ENCODE measurements at regions not wholly inside any gene's neighbourhood (a gene's known extent, or its start where the extent isn't known, plus 50 kb on each side); places are given as distances from the start of the nearest gene placed in this dataset.

DNA sequence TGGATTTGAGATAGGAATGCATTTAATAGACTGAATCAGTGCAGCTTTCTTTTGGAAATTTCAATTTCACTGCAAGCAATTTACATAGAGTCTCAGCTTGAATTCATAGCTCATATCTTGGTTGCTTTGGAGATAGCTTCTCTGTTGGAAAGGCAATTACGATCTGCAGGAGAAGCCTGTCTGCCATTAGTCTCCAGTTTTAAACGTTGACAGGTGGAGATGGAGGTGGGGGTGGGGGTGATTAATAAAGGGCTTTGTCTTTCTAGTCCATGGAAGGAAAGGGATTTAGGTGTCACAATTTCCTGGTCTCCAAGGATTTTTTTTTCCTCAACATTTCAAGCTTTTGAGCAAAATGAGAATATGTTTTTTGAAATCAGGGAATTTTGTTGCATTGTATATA is 184.7 kb downstream of the CARTPT start:
- TF ChIP-seq, protein P1, sequence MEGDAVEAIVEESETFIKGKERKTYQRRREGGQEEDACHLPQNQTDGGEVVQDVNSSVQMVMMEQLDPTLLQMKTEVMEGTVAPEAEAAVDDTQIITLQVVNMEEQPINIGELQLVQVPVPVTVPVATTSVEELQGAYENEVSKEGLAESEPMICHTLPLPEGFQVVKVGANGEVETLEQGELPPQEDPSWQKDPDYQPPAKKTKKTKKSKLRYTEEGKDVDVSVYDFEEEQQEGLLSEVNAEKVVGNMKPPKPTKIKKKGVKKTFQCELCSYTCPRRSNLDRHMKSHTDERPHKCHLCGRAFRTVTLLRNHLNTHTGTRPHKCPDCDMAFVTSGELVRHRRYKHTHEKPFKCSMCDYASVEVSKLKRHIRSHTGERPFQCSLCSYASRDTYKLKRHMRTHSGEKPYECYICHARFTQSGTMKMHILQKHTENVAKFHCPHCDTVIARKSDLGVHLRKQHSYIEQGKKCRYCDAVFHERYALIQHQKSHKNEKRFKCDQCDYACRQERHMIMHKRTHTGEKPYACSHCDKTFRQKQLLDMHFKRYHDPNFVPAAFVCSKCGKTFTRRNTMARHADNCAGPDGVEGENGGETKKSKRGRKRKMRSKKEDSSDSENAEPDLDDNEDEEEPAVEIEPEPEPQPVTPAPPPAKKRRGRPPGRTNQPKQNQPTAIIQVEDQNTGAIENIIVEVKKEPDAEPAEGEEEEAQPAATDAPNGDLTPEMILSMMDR (IDR thresholded peaks at IDR 0.05; ENCODE audit: insufficient read depth, low read length, poor library complexity, severe bottlenecking): no peak
- no peak for TF ChIP-seq EZH2phosphoT487 (conservative IDR thresholded peaks at IDR 0.05; ENCODE audit: low read length)

All from SU-DHL-6 (cell line).